ENCODE measurements at regions not wholly inside any gene's neighbourhood (a gene's known extent, or its start where the extent isn't known, plus 50 kb on each side); places are given as distances from the start of the nearest gene placed in this dataset.

- Histone ChIP-seq H3K36me3 (no peaks in the 10 kb centered on the region), H3K4me1 (no peaks in the 10 kb centered on the region), H3K27ac (no peak overlapping the region), H3K9me3 (no peaks in the 10 kb centered on the region), H3K27me3 (peaks cover 0 to 19% (median 0%) of the 10 kb centered on the region in 3 donors), H3K4me3 (no peak overlapping the region)
- intact Hi-C loops (cut with DNase I; ENCODE audit: low total_unique reads) = no loop called here
- 91 to 94% (median 92%) methylated on average over 12 to 19 of the region's 20 CpGs for WGBS, 5 donors
- TF ChIP-seq POLR2AphosphoS5 (IDR thresholded peaks at IDR 0.05) (no peak), CTCF (IDR thresholded peaks at IDR 0.05) (no peak), EP300 (IDR thresholded peaks at IDR 0.05) (no peak), POLR2A (IDR thresholded peaks at IDR 0.05) (no peak)
- no peak for DNase-seq
These were observed 192.8 kb upstream of the SALL3 start for GRCh38 chr18:78786776-78787175.

GRCh38 chr18:78787751-78788150, 191.9 kb upstream of the SALL3 start:
- intact Hi-C loops (cut with DNase I; ENCODE audit: low total_unique reads) = no loop called here
- no peaks in the 10 kb centered on the region for H3K4me1 ChIP-seq
- no peaks in the 10 kb centered on the region for H3K36me3 ChIP-seq
- peaks cover 0 to 19% (median 0%) of the 10 kb centered on the region in 3 donors for H3K27me3 ChIP-seq
- H3K27ac ChIP-seq = no peak overlapping the region
- no peak for TF ChIP-seq EP300 (IDR thresholded peaks at IDR 0.05)
- TF ChIP-seq POLR2A (IDR thresholded peaks at IDR 0.05) = no peak
- no peak for TF ChIP-seq POLR2AphosphoS5 (IDR thresholded peaks at IDR 0.05)
- no peaks in the 10 kb centered on the region for H3K9me3 ChIP-seq
- no peak for DNase-seq
- 67 to 77% (median 73%) methylated on average over 8 of the region's 8 CpGs for WGBS, 5 donors
- no peak overlapping the region for H3K4me3 ChIP-seq

- H3K27ac ChIP-seq = no peak overlapping the region
- H3K9me3 ChIP-seq = no peaks in the 10 kb centered on the region
- DNase-seq = no peak
- TF ChIP-seq EP300 (IDR thresholded peaks at IDR 0.05) (no peak), POLR2A (IDR thresholded peaks at IDR 0.05) (no peak), POLR2AphosphoS5 (IDR thresholded peaks at IDR 0.05) (no peak), CTCF (IDR thresholded peaks at IDR 0.05) (no peak)
- H3K4me3 ChIP-seq = no peak overlapping the region
- H3K4me1 ChIP-seq = no peaks in the 10 kb centered on the region
- intact Hi-C loops (cut with DNase I; ENCODE audit: low total_unique reads) = no loop called here
- no peaks in the 10 kb centered on the region for H3K36me3 ChIP-seq
- peaks cover 0 to 19% (median 0%) of the 10 kb centered on the region in 3 donors for H3K27me3 ChIP-seq
- WGBS, 5 donors = 78 to 90% (median 83%) methylated on average over 13 to 14 of the region's 14 CpGs
These were observed 191.5 kb upstream of the SALL3 start for GRCh38 chr18:78788161-78788560.

GRCh38 chr18:78789850-78790249, 189.8 kb upstream of the SALL3 start:
- no peak for TF ChIP-seq POLR2AphosphoS5 (IDR thresholded peaks at IDR 0.05)
- TF ChIP-seq CTCF (IDR thresholded peaks at IDR 0.05) = no peak
- no peak for TF ChIP-seq EP300 (IDR thresholded peaks at IDR 0.05)
- TF ChIP-seq POLR2A (IDR thresholded peaks at IDR 0.05) = no peak
- H3K9me3 ChIP-seq = no peaks in the 10 kb centered on the region
- H3K27ac ChIP-seq = no peak overlapping the region
- intact Hi-C loops (cut with DNase I; ENCODE audit: low total_unique reads) = no loop called here
- H3K4me1 ChIP-seq = no peaks in the 10 kb centered on the region
- H3K27me3 ChIP-seq = peaks cover 0 to 19% (median 0%) of the 10 kb centered on the region in 3 donors
- H3K36me3 ChIP-seq = no peaks in the 10 kb centered on the region
- WGBS, 5 donors = 80 to 85% (median 83%) methylated on average over 9 to 11 of the region's 11 CpGs
- no peak for DNase-seq
- H3K4me3 ChIP-seq = no peak overlapping the region

DNA sequence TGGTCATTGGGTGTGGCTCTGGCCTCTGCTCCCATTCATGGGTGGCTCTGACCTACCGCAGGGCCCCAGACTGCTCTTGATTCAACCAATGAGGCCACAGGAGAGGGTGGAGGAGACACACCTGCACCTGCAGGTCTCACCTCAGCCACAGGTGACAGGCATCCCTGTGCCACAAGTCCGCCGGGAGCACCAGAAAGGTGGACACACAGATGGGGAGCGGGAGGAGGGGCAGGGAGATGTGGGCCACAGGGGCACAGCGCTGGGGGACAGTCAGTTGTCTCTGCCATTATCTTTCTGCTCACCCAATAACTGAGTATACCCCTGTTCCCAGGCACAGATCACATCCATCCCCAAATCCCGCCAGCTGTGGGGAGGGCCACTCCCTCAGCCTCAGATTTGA, 189.1 kb upstream of the SALL3 start:
- no peak for DNase-seq
- no peaks in the 10 kb centered on the region for H3K36me3 ChIP-seq
- WGBS, 5 donors = 76 to 89% (median 87%) methylated on average over 5 to 6 of the region's 6 CpGs
- intact Hi-C loops (cut with DNase I; ENCODE audit: low total_unique reads) = no loop called here
- TF ChIP-seq EP300 (IDR thresholded peaks at IDR 0.05) (no peak), POLR2A (IDR thresholded peaks at IDR 0.05) (no peak), POLR2AphosphoS5 (IDR thresholded peaks at IDR 0.05) (no peak), CTCF (IDR thresholded peaks at IDR 0.05) (no peak)
- no peaks in the 10 kb centered on the region for H3K9me3 ChIP-seq
- H3K4me1 ChIP-seq = no peaks in the 10 kb centered on the region
- H3K27me3 ChIP-seq = peaks cover 0 to 19% (median 0%) of the 10 kb centered on the region in 3 donors
- no peak overlapping the region for H3K27ac ChIP-seq
- no peak overlapping the region for H3K4me3 ChIP-seq
